ENCODE measurements at regions not wholly inside any gene's neighbourhood (a gene's known extent, or its start where the extent isn't known, plus 50 kb on each side); places are given as distances from the start of the nearest gene placed in this dataset.

DNA sequence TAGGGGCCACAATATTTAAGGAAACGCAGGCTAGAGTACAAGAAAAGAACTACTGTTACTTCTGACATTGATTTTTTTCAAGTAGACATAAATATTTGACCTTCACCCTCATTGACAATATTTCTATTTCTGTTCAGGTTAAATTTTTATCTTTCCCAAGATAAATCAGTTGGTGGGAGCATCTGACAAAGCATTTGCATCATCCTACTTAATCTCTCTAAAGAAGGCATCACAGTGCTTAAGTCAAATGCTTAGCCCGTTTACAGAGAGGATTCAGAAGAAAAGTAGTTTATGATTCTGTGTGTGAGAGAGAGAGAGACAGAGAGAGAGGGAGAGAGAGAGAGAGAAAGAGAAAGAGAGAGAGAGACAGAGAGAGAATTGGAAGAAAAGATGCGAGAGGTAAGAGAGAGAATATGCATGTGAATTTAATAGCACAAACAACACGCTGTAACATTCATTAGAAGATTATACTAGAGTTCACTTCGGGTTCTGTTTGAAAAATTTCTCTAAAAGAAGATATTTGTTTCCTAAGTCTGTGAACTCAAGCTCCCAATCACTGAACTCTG lies 1093.3 kb upstream of the CDH6 start:
- no peak for TF ChIP-seq CTCF (IDR thresholded peaks at IDR 0.05)
- H3K4me3 Mint-ChIP-seq, result no peak overlapping the region
- H3K36me3 Mint-ChIP-seq (ENCODE audit: low read depth), result no peaks in the 10 kb centered on the region
- no peak overlapping the region for H3K27ac Mint-ChIP-seq
- H3K4me1 Mint-ChIP-seq (ENCODE audit: low read depth), result no peaks in the 10 kb centered on the region
- peaks cover 21% of the 10 kb centered on the region for H3K9me3 Mint-ChIP-seq
- DNase-seq, result no peak
- H3K27me3 Mint-ChIP-seq (ENCODE audit: insufficient read depth), result no peaks in the 10 kb centered on the region

- Mint-ChIP-seq H3K4me1 (ENCODE audit: low read depth) (no peaks in the 10 kb centered on the region), H3K27me3 (ENCODE audit: insufficient read depth) (no peaks in the 10 kb centered on the region), H3K4me3 (no peak overlapping the region), H3K27ac (no peak overlapping the region), H3K36me3 (ENCODE audit: low read depth) (no peaks in the 10 kb centered on the region), H3K9me3 (peaks cover 22% of the 10 kb centered on the region)
- no peak for TF ChIP-seq CTCF (IDR thresholded peaks at IDR 0.05)
- no peak for DNase-seq
These were observed 1093.9 kb upstream of the CDH6 start for GRCh38 chr5:30099634-30100033.

GRCh38 chr5:30098940-30099339 lies 1094.5 kb upstream of the CDH6 start:
- Mint-ChIP-seq H3K27ac (no peak overlapping the region), H3K9me3 (peaks cover 22% of the 10 kb centered on the region), H3K4me3 (no peak overlapping the region), H3K36me3 (ENCODE audit: low read depth) (no peaks in the 10 kb centered on the region), H3K27me3 (ENCODE audit: insufficient read depth) (no peaks in the 10 kb centered on the region), H3K4me1 (ENCODE audit: low read depth) (no peaks in the 10 kb centered on the region)
- no peak for TF ChIP-seq CTCF (IDR thresholded peaks at IDR 0.05)
- DNase-seq, result no peak

GRCh38 chr5:30092548-30092947 lies 1100.9 kb upstream of the CDH6 start:
- DNase-seq, result no peak
- Mint-ChIP-seq H3K9me3 (peaks cover 22% of the 10 kb centered on the region), H3K27ac (no peak overlapping the region)

GRCh38 chr5:30069441-30070263 lies 1123.8 kb upstream of the CDH6 start:
- Mint-ChIP-seq H3K4me1 (ENCODE audit: low read depth) (no peaks in the 10 kb centered on the region), H3K27ac (no peak overlapping the region), H3K36me3 (ENCODE audit: low read depth) (no peaks in the 10 kb centered on the region), H3K4me3 (no peak overlapping the region), H3K27me3 (ENCODE audit: insufficient read depth) (no peaks in the 10 kb centered on the region), H3K9me3 (peaks cover 46% of the 10 kb centered on the region)
- DNase-seq, result no peak
- TF ChIP-seq CTCF (IDR thresholded peaks at IDR 0.05), result no peak

More at GRCh38 chr5:30092548-30092947, 1100.9 kb upstream of the CDH6 start:
- Mint-ChIP-seq H3K4me3 (no peak overlapping the region), H3K27me3 (ENCODE audit: insufficient read depth) (no peaks in the 10 kb centered on the region), H3K4me1 (ENCODE audit: low read depth) (no peaks in the 10 kb centered on the region), H3K36me3 (ENCODE audit: low read depth) (no peaks in the 10 kb centered on the region)
- no peak for TF ChIP-seq CTCF (IDR thresholded peaks at IDR 0.05)
